ENCODE measurements at regions not wholly inside any gene's neighbourhood (a gene's known extent, or its start where the extent isn't known, plus 50 kb on each side); places are given as distances from the start of the nearest gene placed in this dataset.

DNA sequence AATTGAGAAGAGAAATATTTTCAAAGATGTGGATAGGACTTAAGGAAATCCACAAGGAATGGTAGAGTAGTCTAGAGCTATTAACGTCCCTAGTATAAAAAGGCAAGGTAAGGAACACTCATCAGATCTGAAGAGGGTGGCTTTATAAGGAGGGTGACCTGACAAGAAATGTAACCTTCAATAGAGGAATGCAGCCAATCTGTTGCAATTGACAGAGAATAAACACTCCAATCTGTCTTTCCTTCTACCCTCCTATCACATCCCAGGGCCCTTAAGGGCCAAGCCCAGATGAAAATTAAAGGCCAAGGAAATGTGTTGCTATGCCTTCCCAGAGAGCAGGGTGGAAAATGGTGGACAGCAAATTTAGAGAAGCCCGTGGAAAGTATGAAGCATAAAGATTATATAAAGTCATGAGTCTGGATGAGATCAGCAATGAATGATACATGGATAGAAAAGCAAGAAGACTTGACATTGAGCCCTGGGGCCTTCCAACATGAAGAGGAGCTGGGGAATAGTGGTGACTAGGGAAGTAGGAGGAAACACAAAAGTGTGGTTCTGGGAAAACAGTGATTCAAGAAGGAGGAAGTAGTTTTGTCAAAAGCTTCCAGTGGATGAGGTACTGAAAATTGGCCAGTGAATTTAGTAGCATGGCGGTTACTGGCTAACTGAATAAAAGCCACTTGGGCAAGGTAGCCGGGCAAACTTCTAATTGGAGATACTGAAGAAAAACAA, 270.6 kb upstream of the TANK start:
- no peak for DNase-seq

DNA sequence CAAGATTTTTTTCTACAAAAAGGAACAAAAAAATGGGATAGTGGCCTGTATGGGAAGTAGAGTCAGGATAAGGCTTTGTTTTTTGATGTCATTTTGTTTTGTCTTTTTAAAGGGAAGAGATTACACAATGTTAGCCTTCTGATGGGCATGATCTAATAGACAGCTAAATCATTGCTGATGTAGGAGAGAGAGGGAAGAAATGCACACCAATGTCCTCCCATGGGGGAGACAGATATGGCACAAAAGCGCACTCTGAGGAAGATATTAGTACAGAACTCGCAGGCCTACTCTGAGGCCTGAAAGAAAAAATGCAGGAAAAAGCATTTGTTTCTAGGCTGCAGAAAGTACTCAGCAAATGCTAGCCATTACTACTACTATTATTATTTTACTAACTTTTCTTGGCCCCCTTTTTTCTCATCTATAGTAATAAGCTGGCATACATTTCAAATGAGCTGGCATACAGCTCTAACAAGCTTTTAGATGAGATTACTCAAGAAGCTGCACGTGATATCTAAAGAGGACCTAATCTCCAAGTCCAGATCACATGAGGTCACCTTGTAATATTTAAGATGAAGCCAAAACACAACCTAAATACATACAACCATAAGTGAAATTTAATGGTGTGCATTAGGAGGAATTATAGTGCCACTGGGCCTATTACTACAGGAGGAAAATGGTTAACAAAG, 269.4 kb upstream of the TANK start:
- DNase-seq: no peak

DNA sequence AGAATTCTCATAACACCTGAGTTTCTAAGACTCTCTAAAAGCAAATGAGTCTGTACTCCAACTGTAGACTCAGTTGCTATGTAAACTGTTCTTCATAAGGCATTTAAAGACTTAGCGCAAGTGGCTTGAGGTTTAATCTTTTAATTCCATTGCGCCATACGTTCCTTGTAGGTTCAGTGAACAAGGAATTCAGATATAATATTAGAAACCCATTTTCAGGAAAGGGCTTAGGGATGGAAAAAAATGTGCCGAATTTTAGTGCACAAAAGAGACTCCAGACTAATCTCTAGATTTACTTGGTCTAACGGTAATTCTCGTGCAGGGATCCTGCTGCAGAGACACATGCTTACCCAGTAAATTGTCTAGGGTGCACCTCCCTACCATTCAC, 268.9 kb upstream of the TANK start:
- no peak for DNase-seq

DNA sequence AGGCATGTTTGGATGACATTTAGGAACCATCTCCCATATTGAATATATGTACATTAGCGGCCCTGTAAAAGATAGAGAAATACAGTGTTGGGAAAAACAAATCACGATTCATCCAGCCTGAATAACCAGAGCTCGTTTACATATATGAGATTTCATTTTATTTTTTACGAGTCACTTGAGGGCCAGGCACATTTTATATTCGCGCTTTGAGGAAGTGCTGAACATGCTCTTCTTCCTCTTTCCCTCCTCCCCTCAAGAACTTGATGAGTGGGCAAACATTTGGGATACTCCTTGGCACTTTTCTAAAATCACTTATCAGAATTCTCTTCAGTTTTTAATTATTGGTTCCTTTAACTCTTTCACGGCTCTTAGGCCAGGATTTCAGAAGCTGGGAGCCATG, 268.0 kb upstream of the TANK start:
- DNase-seq: no peak

DNA sequence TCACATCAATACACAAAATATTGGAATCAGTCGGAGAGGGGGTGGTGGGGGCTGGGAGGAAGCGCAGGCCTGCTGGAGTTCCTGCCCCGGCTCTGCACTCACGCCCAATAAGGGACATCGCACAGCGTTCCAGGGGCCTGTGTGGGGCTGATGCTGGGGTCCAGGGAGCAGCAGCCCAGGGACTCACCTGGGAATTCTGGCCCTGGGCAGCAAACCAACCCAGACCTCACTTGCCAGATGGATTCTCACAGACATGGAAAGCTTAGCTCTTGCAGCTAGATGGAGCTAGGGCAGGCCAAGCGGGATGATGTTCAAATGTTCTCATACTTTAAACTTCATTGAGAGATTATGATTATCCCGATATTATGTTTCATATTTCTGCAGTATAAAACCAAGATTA, 266.6 kb upstream of the TANK start:
- DNase-seq: no peak

DNA sequence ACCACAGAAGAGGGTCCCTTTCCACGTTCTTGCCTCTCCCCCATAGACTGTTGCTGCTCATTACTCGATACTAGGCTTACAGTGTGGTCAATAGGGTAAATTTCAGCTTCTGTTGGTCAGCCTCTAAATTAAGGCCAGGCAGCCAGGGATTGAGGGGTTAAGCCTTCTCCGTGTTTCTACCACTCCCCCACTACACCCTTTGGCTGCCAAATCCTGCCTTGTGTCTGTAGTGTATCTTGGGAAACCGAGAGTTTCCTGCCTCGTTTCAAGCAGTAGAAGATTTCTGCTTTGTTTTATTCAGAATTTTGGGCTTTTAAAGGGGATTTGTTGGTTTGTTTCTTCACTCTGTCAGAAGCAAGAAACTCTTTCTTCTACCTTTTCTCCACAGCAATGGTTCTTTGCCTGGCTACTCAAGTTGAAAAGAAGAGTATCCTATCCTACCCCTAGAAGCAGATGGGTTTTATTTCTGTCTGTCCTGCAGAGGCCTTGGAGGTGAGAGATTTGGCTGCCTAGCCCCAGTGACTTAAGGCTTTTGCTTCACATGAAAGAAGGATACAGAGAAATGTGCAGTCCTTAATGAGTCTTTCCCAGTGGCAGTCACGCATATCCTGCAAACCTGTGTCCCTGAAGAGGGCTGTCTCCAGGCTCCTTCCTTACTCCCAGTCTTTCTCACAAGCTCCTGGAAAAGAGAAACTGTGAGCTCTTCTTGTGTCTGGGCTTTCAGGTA, 261.5 kb upstream of the TANK start:
- DNase-seq: no peak

DNA sequence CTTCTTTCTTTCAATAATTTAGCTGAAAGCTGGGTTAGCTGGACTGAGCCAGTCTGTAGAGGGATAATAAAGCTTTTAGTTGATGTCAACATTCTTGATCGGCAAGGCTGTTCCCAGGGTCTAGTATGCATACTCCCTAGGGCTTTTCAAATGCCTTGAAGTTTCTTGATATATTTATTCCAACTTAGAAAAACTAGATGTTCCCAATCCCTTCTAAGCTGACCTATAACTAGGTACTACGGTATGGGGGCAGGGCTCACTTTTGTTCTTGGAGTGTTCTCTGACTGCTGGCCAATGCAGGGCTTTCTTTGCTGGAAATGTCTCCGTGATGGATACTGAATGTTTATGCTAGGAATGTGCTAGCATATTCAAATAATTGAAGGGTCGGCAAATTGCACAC, 258.6 kb upstream of the TANK start:
- DNase-seq: no peak

DNA sequence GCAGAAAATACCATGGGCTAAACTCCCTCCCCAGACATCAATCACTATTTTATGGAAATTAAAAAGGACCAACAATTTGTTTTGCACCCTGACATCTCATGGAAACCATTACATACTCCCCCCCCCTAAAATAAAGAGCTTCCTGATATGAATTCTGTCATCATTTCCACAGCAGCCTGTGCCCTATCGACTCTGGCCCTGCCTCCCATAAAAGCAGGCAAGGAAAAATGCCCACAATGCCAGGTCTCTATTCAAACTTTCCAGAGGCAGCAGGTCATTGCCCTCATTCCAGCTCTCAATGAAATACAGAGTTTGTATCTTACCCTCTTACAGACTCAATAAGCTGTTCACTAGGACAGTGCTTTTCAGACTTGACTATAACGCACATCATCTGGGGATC, 254.4 kb upstream of the TANK start:
- no peak for DNase-seq

DNA sequence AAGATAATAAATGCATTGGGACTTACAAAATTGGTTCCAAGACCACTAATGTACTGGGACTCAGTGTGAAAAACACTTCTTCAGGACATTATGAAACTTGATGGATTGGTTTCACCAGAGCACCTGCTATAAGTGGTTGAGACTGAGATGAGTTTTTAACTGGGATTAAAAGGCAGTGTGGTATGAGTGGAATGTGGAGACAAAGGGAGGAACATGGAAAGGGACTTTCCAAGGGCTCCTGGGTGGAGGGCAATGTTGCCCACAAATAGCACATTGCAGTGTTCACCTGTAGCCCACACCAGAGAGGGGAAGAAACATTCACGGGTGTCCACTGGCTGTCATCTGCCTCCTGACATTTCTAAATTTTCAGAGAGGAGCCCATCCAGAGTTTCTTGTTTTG, 253.3 kb upstream of the TANK start:
- DNase-seq: no peak

DNA sequence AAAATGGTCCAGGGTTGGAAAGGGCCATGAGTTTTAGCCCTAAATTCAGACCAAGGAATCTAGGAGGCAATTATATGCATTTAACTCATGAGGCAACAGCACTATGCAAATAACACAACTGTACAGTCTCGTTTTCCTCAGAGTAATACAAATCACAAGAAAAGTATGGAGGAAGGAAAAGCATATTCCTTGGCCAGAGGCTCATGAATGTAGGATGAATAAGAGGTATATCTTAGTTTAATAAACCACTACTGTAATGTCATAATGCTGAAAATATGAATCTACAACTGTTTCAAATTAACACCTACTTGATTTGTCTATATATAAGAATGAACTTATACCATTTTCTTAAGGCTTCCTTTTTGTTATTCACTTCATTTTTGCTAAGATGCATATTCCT, 252.5 kb upstream of the TANK start:
- no peak for DNase-seq

DNA sequence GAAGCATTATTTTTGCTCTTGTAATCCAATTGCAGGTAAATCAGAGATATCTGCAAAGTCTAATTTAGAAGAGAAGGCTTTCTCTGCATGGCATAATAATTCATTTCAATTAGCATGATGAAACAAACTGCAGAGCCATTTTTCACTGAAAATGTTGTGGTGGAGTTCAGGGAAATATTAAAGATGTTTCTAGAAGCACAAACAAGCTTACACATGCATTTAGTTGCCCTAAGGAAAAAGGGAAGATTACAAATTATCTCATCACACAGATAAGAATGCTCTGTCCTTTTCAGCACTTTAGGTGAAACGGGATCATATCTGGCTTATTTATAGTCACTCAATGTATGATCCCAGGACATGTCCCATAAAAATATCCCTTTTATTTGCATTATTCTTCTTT, 252.1 kb upstream of the TANK start:
- no peak for DNase-seq

DNA sequence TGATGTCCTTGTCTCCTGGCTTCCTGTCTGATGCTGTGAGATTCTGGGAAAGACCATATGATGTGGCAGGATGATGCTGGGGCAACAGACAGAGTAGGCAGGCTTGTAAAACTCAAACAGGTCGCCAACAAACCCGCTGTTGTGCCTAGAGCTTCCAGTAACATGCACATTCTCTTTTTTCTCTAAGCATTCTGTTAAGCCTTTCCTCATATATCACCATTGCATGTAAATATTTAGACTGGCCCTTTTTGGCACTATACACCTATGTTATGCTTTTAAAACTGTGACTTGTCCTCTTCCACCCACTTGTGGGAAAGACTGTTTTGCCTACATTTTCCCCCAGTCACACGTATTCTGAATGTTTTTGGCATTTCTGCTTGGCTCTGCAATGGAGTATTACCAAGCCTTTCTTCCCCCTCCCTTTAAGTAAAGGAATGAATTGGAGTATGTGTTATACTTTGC, 250.4 kb upstream of the TANK start:
- DNase-seq: no peak

DNA sequence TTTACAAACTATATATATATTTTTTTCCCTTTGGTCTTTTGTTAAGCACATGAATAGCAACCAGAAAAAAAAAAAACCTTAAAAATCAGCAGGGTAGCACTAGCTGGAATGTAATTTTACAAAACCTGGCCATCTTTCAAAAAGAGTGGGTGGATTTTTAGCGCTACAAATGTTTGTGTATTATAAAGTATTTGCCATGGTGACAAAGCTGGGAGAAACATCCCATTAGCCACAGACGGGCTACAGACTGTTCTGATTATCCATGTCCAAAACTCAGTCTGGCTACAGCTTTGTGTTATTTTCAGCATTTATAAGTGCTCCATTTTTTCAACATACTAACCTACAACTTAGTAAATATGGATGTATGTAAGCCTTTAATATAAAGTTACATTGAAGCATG, 249.5 kb upstream of the TANK start:
- DNase-seq: peak; percentile 57

DNA sequence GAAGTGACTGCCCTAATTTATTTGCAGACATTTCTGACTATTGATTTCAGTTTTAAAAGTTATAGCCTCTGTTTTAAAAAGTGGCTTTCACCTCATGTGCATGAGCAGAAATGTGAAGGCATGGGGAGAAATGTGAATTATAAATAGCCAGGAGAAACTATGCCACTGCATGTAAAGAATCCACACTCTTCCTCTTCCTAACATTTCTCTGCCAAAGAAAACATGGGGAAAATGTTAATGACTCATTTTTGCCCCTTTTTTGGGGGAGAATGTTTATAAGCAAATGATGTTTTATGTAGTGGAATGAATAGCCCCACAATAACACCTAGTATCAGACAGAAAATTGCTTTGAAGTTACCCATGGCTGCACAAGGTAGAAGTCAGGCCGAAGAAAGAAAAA, 249.0 kb upstream of the TANK start:
- DNase-seq: no peak

DNA sequence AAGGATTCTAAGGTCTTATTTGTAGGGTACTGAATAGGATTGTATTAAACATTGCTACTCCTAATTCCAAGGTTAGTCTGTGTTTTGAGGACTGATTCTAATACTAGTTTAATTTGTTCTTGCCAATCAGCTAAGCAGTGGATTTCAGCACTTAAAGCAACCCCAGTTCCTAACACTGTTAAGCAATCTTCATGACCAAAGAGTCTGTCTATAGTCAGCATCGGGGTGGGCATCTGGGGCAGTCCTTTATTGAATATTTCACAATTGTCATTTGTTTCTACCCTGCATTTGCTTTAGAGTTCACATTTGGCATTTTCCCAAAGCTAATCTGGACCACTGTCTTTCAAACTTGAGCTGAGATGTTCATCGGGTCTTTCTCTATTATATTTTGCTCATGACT, 248.0 kb upstream of the TANK start:
- no peak for DNase-seq

DNA sequence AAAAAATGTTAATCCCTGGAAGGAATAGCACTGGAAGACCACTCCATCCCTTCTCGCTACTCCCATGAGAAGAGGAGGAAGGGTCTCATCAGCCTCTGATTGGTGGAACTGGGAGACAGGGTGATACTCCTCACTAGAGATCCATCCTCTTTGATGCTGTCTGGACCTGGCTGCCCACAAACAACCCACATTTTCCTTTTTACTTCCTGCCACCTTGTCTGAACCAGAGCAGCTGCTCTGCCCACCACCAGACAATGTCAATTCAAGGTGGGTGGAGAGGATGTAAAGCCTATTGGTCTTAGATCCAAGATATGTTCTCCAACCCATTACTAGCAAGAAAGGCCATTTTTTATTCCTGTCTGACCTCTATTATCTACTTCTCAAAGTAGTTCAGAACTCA, 246.9 kb upstream of the TANK start:
- DNase-seq: no peak

DNA sequence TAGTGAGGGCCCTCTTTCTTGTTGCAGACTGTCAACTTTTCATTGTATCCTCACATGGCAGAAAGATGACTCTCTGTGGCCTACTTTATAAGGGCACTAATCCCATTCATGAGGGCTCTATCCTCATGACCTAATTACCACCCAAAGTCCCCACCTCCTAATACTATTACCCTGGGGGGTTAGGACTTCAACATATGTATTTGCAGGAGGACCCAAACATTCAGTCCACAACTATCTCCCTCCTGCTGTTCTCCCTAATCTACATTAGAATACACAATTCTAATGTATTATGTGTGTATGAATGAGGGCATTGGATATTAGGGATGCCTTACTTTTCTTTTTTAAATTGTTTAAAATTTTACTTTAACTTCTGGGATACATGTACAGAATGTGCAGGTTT, 246.0 kb upstream of the TANK start:
- no peak for DNase-seq

DNA sequence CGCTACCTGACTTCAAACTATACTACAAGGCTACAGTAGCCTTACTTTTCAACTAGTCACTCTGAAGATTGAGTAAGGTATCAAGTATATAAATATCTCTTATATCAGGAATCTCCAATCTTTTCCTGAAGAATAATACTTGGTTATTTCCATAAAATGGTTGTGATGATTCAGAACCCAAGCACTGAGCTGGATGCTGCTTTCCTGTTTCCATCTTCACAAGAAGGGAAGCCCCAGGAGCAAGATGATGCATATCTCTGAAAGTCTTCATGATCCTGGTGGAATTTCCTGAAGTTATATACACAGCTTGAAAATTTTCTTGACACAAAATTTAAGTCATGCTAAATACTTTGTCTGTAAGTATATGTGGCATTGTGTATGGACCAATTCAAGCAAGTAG, 243.9 kb upstream of the TANK start:
- DNase-seq: peak; percentile 74

DNA sequence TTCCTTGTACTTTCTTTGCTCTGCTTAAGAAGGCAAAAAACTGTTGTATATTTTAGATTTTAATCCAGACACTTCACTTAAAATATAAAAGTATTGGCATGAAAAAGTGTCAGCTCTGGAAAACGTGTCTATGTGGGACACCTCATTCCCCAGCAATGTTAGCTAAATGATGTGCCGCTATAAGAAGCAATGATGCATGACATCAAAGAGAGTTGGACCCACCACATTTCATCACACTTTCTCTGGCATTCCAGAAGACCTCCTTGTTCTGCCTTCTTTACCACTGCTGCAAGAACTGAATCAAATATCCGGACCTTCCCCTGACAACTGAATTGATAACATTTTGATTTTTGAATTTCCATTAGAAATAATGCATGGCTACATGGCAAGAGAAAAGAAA, 242.4 kb upstream of the TANK start:
- no peak for DNase-seq

DNA sequence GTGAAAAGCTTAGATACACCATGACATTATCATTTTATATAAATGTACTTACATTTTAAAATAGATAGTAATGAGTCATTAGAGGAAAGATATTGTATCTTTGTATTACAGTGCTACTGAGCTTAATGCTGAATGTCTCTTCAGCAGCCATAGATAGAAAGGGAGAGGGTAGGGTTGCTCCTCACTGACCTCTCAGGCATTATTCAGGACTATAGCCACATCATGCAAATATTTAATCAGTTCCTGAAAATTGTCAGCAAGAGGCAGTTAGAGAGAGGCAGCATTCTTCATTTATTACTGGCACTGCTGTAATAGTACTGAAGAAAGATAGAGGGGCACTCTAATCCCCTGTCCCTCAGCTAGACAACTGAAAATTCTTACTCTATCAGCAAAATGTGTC, 242.0 kb upstream of the TANK start:
- no peak for DNase-seq

DNA sequence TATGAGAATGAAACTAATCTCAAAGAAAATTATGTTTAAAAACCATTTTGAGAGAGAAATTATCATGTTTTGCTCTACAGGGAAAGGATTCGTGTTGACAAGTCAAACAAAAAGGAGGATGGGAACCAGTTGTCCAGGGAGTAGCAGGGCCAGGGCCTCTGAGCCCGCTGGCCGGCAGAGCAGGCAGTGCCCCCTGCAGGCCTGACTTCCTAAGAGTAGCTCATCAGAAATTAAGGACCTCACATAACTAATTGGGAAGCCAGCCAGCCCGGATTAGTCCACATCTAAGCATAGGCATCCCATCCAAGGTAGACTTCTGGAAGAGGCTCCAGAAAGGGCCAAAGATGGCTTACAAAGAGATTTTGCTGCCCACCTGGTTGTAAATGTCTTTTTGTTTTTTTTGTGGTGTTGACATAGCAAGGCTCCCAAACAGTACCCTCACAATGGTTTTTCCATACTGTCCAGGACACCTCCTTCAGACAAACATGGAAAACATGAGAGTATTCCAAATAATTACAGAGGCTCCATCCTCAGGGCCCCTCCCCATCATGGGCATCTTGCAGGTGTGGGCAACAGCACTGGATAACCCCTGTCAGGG, 241.2 kb upstream of the TANK start:
- no peak for DNase-seq

DNA sequence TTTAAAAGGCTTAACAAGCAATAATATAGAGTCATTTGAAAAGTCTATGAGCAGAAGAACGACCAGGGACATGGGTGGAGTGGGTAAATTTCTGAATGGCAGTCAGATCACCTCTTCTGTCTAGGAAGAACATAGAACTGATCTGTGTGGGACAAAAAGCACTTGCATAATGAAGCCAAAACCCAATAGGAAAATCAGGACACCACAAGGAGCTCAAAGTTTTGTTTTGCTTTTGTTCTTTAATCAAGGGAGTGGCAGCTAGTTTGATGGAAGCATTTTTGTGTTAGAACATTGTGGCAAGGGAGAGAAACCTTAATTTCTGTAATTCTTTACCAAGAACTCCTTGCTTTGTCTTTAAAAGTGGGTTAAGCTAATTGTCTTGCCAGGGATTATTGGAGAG, 240.2 kb upstream of the TANK start:
- DNase-seq: no peak

DNA sequence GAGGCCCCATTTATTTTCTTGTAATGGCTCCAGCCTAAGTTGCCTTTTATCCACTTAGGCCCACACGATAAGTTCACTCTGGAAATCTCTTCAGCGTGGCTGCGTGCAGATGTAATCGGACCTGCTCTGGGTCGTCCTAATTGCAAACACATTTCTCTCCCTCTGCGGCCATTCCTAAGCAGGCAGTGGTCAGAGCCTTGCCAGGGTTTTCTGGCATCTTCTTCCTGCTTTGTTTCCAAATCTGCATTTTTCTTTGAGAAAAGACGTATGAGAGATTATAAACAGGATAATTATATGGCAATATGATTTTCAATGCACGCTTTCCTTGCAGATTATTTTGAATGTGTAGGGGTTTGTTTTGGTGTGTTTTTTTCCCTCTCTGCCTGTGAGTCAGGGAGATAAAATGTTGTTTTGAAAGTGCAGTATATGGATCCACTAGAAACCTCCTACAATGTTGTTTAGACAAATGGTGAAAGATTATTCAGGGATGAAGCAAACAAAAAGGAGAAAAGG, 239.4 kb upstream of the TANK start:
- peak; percentile 83 for DNase-seq

Data from amniotic stem cell (primary cell).